HG03521 (cell line): ENCODE measurements at regions not wholly inside any gene's neighbourhood (a gene's known extent, or its start where the extent isn't known, plus 50 kb on each side); places are given as distances from the start of the nearest gene placed in this dataset.
"Not testable (repeated sequence)": the region's sequence is repeated elsewhere in the genome, so short reads cannot be mapped to it uniquely, and the experiment has no call there.

ENCODE experiments used
- ATAC-seq: cut with Tn5 transposase; IDR thresholded peaks from one replicate; pipeline ENCODE4 v1.9.1; 2021; ENCODE audit warnings: mild to moderate bottlenecking, moderate library complexity; ENCODE audit not compliant: unreplicated experiment

GRCh38 chr11:110855191-110855590 lies 143.0 kb upstream of the ARHGAP20 start:
- ATAC-seq = no peak

- no peak for ATAC-seq
Measured at GRCh38 chr11:110852921-110853490, 140.8 kb upstream of the ARHGAP20 start.

DNA sequence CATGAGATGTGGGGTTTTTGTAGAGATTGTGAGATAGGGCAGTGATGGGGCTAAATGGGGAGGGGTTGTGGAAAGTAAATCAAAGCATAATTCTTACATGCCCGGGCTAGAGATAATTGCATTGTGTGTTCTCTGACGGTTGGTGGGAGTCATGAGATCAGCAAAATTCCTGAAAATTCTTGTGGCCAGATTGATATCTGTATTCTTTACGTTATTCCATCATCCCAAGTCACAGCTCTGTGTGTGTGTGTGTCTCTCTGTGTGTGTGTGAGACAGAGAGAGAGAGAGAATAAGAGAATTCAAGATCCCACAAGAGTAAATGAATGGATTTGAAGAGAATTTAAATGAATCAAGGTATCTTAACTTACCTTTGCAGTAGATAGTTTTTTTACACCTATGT lies 138.6 kb upstream of the ARHGAP20 start:
- ATAC-seq = no peak

- not testable (repeated sequence) for ATAC-seq
Measured at GRCh38 chr11:110843053-110843452, 130.8 kb upstream of the ARHGAP20 start.

GRCh38 chr11:110838808-110839207 lies 126.6 kb upstream of the ARHGAP20 start:
- no peak for ATAC-seq

DNA sequence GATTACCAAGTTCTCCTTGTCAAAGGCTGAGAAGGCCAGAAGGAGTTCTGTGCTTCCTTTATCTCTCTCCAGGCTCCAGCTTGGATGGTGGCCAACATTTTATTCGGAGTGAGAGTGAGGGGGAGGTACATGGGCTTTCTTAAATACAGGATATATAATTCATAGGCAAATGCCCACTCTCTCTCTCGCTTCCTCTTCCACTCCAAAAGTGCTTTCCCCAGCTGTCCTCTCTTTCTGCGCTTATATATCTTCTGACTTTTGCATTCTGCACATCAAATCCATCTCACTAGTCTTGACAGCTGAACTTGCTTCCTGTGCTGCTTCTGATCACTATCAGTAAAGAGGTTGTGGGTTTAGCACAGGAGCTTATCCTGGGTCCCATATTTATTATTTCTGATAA lies 125.4 kb upstream of the ARHGAP20 start:
- ATAC-seq = no peak

DNA sequence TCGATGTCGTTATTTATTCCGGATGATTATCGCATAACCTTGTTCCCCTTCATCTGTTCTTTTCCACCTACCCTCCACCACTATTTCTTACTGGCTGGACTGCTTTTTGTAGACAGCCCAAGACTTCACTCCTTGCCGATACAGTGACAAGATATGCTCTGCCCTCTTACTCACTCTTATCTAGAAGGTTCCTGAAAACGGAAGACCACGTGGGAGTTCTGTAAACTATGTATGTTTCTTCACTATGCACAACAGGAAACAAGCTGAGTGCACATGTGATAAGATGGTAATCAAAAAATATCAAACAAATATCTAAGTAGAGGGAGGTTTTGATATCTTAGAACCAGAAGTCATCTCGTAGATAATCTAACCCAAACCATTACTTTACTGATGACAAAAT lies 122.9 kb upstream of the ARHGAP20 start:
- ATAC-seq = no peak

- no peak for ATAC-seq
Measured at GRCh38 chr11:110833033-110833484, 120.8 kb upstream of the ARHGAP20 start.

DNA sequence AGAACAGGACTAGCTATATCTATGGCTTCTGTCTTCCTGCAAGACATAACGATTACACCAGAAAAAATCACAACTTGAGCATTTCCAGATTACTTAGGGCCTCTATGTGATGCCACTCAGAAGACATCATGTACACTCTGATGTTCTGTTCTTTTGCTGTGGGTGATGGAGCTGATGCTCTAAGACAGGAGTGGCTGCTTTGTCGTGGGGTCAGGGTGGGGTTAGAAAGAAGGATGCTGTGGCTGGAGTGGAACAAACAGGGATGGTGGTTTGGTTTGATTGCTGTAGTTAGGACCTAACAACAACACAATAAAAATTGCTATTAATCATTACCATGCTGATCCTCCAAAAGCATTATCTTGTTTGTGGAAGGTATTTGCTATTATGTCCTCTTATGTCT lies 120.3 kb upstream of the ARHGAP20 start:
- ATAC-seq = no peak

DNA sequence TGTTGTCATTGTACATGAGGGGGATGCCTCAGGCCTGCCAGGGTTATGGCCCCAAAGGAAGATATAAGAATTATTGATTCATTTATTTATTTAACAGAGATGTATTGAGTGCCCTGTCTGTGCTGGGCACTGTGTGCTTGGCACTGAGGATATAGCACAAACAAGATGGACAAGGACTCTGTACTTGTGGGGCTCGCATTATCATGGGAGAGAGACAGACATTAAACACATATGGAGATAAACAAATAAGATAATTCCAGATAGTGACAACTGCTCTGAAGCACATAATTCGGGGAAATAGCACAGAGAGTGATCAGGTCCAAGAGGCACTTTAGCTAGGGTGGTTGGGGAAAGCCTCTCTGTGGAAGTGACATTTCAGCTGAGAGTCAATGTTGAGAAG lies 119.8 kb upstream of the ARHGAP20 start:
- no peak for ATAC-seq

DNA sequence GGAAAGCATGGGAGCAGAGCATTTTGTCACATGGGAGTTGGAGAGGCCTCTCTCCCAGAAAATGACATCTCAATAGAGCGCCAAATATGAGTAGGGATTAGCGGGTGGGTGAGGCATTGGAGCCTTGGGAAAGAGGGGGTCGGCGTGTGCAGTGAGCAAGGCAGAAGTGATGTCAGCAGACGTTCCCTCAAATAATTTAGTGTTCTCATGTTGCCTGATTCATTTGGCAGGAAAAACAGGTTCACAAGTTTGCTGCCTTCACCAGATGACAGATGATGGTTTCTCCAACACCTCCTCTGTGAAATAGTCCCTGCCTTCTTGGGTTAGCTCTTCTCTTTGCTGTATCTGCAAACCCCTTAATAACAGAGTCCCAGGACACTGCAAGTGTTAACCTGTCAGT lies 118.5 kb upstream of the ARHGAP20 start:
- no peak for ATAC-seq

DNA sequence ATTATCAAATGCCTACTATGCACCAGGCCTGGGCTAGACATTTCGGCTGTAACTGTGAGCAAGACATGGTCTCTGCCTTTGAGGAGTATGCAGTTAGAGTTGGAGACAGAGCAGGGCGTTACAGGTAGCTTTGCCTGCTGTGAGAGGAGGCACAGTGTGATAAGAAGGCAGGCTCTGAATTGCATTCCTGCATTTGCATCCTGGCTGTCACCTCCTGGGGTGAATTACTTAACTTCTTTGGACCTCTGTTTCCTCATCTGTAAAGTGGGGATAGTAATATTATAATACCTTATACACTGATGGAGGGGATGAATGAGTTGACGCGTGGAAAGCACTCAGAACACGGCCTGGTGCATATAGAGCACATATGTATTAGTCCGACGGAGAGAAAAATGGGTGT lies 118.1 kb upstream of the ARHGAP20 start:
- no peak for ATAC-seq

- no peak for ATAC-seq
Measured at GRCh38 chr11:110829873-110830272, 117.6 kb upstream of the ARHGAP20 start.

DNA sequence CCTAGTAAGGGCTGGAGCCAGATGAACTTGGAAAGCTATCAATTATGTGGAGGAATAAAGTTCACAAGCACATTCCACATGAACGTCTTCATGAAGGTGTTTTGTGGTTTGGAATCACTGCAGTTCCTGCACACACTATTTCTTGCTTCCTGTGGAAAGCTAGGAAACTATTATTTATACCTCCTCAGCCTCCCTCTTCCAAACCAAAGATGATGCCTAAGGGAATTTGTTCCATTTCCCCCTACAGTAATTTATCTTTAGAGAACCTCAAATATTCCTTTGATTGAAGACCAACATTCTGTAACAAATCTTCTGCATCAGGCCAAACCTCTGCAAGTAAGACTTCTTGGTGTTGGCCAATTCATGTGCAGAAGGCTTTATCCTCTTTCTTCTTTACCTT lies 115.8 kb upstream of the ARHGAP20 start:
- ATAC-seq = no peak

DNA sequence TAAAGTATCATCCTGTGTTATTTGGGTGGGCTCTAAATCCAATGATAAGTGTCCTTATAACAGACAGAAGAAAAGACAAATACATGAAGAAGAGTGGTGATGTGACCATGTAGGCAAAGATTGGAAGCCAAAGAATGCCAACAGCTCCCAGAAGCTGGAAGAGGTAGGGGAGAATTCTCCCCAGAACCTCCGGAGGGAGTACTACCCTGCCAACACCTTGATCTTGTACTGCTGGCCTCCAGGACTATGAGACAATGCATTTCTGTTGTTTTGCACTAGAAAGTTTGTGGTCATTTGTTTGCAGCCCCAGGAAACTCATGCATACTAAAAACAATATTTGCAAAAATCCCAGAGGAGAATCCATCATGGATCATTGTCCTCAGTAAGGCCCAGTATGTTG lies 115.0 kb upstream of the ARHGAP20 start:
- ATAC-seq = no peak

GRCh38 chr11:110824912-110825620 lies 112.8 kb upstream of the ARHGAP20 start:
- ATAC-seq = no peak

- no peak for ATAC-seq
Measured at GRCh38 chr11:110818032-110818687, 105.9 kb upstream of the ARHGAP20 start.

GRCh38 chr11:110812086-110812733 lies 100.0 kb upstream of the ARHGAP20 start:
- no peak for ATAC-seq

- no peak for ATAC-seq
Measured at GRCh38 chr11:110809417-110810199, 97.4 kb upstream of the ARHGAP20 start.

DNA sequence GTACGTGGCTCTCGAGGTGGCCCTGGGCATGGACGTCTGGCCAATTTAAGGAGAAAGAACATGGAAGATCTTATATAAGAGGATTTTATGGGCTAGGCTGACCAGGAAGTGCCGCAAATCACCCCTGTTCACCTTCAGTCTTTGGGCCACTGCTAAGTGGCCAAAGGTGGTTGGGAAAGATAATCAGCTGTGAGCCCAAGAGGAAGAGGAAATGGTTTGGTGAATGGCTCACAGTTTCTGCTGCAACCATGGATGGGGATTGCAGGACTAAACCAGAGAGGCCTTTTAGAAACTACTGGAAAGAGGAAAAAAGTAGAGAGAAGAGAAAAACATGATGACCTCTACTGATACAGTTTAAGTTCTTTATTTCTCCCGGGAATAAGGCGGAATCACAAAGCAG lies 96.0 kb upstream of the ARHGAP20 start:
- ATAC-seq = no peak

GRCh38 chr11:110807801-110808200 lies 95.6 kb upstream of the ARHGAP20 start:
- no peak for ATAC-seq
